Keratinocyte (primary cell): ENCODE measurements at regions not wholly inside any gene's neighbourhood (a gene's known extent, or its start where the extent isn't known, plus 50 kb on each side); places are given as distances from the start of the nearest gene placed in this dataset.

Experiments
- DNase-seq: peaks from one replicate; pipeline ENCODE4 v3.0.0-alpha.2; 2011; ENCODE audit warnings: low read depth, missing footprints, low spot score
- FAIRE-seq: peaks from 2 replicates; lab custom pipeline; 2011; peaks lifted over from hg19 to GRCh38; lab: Jason Lieb, UNC
- H2AFZ ChIP-seq: 2 replicates; pipeline ENCODE4 v1.6.0; 2012; ENCODE audit warnings: low read length, control low read depth, inconsistent platforms; ENCODE audit not compliant: control insufficient read depth
- H3K27ac ChIP-seq: 2 replicates; pipeline ENCODE4 v1.5.1; 2011; ENCODE audit warnings: low read length; ENCODE audit not compliant: control insufficient read depth, insufficient read depth
- H3K27me3 ChIP-seq: 3 replicates; pipeline ENCODE4 v1.6.0; 2011; ENCODE audit warnings: low read length; ENCODE audit not compliant: control insufficient read depth, insufficient read depth; ENCODE audit errors: extremely low read depth
- H3K36me3 ChIP-seq, 2 experiments: 2 replicates in 1 of 2; 3 replicates in 1 of 2; pipeline ENCODE4 v1.5.1; 2011; ENCODE audit warnings: low read length in 2 of 2, mild to moderate bottlenecking in 1 of 2; ENCODE audit not compliant: control insufficient read depth in 2 of 2, insufficient read depth in 2 of 2; ENCODE audit errors: extremely low read depth in 1 of 2
- H3K4me1 ChIP-seq: 3 replicates; pipeline ENCODE4 v1.5.1; 2011; ENCODE audit warnings: low read length; ENCODE audit not compliant: control insufficient read depth, insufficient read depth; ENCODE audit errors: extremely low read depth
- H3K4me2 ChIP-seq: 3 replicates; pipeline ENCODE4 v1.6.0; 2011; ENCODE audit warnings: low read depth, low read length; ENCODE audit not compliant: control insufficient read depth, insufficient read depth; ENCODE audit errors: extremely low read depth
- H3K4me3 ChIP-seq, 3 experiments: fragments of 200-600 bp in 1 of 3; sonication (generic) in 1 of 3; 2 replicates in 2 of 3; 3 replicates in 1 of 3; pipeline ENCODE4 v1.5.1; 2011 to 2016; ENCODE audit warnings: low read length in 3 of 3, mild to moderate bottlenecking in 3 of 3, control low read depth in 2 of 3, inconsistent platforms in 1 of 3, low read depth in 1 of 3, mixed read lengths in 1 of 3, mixed run types in 1 of 3, moderate library complexity in 1 of 3; ENCODE audit not compliant: control insufficient read depth in 2 of 3, insufficient read depth in 2 of 3; ENCODE audit errors: extremely low read depth in 1 of 3
- H3K79me2 ChIP-seq: 2 replicates; pipeline ENCODE4 v1.6.0; 2012; ENCODE audit warnings: low read length; ENCODE audit not compliant: control insufficient read depth, insufficient read depth
- H3K9ac ChIP-seq: 3 replicates; pipeline ENCODE4 v1.6.0; 2011; ENCODE audit warnings: low read length; ENCODE audit not compliant: control insufficient read depth, insufficient read depth; ENCODE audit errors: extremely low read depth
- H3K9me1 ChIP-seq: 3 replicates; pipeline ENCODE4 v1.6.0; 2011; ENCODE audit warnings: low read length; ENCODE audit not compliant: control insufficient read depth, insufficient read depth; ENCODE audit errors: extremely low read depth
- H3K9me3 ChIP-seq: 2 replicates; pipeline ENCODE4 v1.5.1; 2012; ENCODE audit warnings: low read depth, low read length; ENCODE audit not compliant: control insufficient read depth
- H4K20me1 ChIP-seq: 3 replicates; pipeline ENCODE4 v1.6.0; 2011; ENCODE audit warnings: low read length; ENCODE audit not compliant: control insufficient read depth, insufficient read depth; ENCODE audit errors: extremely low read depth
- EZH2 ChIP-seq: IDR thresholded peaks from one replicate; pipeline ENCODE4 v1.6.1; 2012; ENCODE audit warnings: inconsistent platforms, mild to moderate bottlenecking, low read length, moderate library complexity
- dilution Hi-C: fragments of 300-500 bp; cut with MboI; formaldehyde crosslinking; loops from one replicate; pipeline ENCODE4 v1.7.0; 2020; ENCODE audit warnings: low sequenced_read_pairs; ENCODE audit not compliant: extremely low pct_ligation_motif_present
- TF ChIP-seq, protein P1 (sequence below), 3 experiments: IDR thresholded peaks in 1 of 3; conservative IDR thresholded peaks in 1 of 3; optimal IDR thresholded peaks in 1 of 3; 2 replicates in 2 of 3; 3 replicates in 1 of 3; pipeline versions ENCODE3 to v1.5.1; 2011; ENCODE audit warnings: low read length in 3 of 3, mild to moderate bottlenecking in 3 of 3, moderate library complexity in 2 of 3, control low read depth in 1 of 3, inconsistent platforms in 1 of 3; ENCODE audit not compliant: insufficient read depth in 2 of 3; ENCODE audit errors: extremely low read depth in 1 of 3

DNA sequence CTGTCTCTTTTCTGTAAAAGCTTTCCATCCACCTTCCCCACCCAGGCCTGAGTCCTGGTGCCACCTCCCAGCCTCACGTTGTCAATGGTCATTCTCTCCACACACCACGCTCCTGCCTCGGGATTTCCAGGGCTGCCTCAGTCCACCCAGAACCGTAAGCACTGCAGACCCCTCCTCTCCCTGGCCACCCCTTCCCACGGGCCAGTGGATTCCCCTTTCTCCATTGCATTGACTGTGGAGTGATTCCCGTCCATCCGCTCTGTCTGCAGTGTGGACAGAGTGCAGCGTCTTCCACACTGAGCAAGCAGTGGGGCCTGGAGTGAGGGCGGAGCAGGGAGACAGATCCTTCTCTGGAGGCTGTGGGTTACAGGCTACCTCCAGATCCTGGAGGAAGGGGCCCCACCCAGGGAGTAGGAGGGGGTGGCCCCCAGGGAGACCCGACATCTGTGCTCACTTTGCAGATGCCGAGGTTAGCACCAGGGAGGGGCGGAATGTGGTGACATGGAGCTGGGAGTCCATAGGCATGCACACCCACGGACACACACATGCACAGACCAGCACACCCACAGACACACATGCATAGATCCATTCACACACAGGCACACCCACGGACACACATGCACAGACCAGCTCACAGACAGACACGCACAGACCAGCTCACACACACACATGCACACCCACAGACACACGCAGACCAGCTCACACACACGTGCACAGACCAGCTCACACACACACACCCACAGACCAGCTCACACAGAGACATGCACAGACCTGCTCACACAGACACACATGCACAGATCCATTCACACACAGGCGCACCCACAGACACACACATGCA lies 109.6 kb upstream of the B3GAT1 start:
- Histone ChIP-seq H3K27ac (no peak overlapping the region), H2AFZ (no peak overlapping the region), H3K79me2 (no peaks in the 10 kb centered on the region), H3K9me1 (no peaks in the 10 kb centered on the region), H3K4me2 (no peak overlapping the region), H3K9me3 (no peaks in the 10 kb centered on the region), H3K4me1 (no peaks in the 10 kb centered on the region), H3K27me3 (no peaks in the 10 kb centered on the region), H3K4me3 (no peak overlapping the region), H4K20me1 (no peaks in the 10 kb centered on the region), H3K9ac (no peak overlapping the region), H3K36me3 (no peaks in the 10 kb centered on the region)
- TF ChIP-seq, protein P1, sequence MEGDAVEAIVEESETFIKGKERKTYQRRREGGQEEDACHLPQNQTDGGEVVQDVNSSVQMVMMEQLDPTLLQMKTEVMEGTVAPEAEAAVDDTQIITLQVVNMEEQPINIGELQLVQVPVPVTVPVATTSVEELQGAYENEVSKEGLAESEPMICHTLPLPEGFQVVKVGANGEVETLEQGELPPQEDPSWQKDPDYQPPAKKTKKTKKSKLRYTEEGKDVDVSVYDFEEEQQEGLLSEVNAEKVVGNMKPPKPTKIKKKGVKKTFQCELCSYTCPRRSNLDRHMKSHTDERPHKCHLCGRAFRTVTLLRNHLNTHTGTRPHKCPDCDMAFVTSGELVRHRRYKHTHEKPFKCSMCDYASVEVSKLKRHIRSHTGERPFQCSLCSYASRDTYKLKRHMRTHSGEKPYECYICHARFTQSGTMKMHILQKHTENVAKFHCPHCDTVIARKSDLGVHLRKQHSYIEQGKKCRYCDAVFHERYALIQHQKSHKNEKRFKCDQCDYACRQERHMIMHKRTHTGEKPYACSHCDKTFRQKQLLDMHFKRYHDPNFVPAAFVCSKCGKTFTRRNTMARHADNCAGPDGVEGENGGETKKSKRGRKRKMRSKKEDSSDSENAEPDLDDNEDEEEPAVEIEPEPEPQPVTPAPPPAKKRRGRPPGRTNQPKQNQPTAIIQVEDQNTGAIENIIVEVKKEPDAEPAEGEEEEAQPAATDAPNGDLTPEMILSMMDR (optimal IDR thresholded peaks at IDR 0.05 in 1 of 3, IDR thresholded peaks at IDR 0.05 in 1 of 3, conservative IDR thresholded peaks at IDR 0.05 in 1 of 3; ENCODE audit: extremely low read depth in 1 of 3, insufficient read depth in 2 of 3, low read length in 3 of 3): no peak
- TF ChIP-seq EZH2: no peak
- dilution Hi-C loops: no loop called here
- no peak for FAIRE-seq
- no peak for DNase-seq

DNA sequence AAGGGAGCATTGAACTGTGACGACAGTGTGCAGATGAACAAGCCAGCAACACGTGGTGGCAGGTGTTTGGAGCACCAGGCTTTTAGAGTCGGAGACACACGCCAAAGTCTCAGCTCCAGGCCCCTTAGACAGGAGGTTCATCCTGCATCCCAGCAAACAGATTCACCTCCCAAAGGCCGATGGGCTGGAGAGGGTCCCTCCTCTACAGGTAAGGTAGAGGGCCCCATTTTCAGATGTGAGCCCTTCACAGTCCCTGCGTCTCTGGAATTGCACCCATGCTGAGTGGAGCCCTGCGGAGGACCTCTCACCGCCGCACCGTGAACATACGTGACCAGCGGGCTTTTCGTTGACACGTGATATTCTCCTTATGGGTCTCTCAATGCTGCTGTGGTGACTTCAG lies 109.0 kb upstream of the B3GAT1 start:
- FAIRE-seq (no peak), DNase-seq (no peak)
- H3K4me2 ChIP-seq: no peak overlapping the region
- H3K9me3 ChIP-seq: no peaks in the 10 kb centered on the region
- dilution Hi-C loops: no loop called here
- H3K36me3 ChIP-seq: no peaks in the 10 kb centered on the region
- H3K79me2 ChIP-seq: no peaks in the 10 kb centered on the region
- no peak overlapping the region for H3K4me3 ChIP-seq
- no peaks in the 10 kb centered on the region for H3K4me1 ChIP-seq
- no peaks in the 10 kb centered on the region for H3K27me3 ChIP-seq
- no peaks in the 10 kb centered on the region for H3K9me1 ChIP-seq
- TF ChIP-seq, protein P1 (optimal IDR thresholded peaks at IDR 0.05 in 1 of 3, IDR thresholded peaks at IDR 0.05 in 1 of 3, conservative IDR thresholded peaks at IDR 0.05 in 1 of 3; ENCODE audit: extremely low read depth in 1 of 3, insufficient read depth in 2 of 3, low read length in 3 of 3): no peak
- H4K20me1 ChIP-seq: no peaks in the 10 kb centered on the region
- no peak overlapping the region for H2AFZ ChIP-seq
- no peak overlapping the region for H3K9ac ChIP-seq
- H3K27ac ChIP-seq: no peak overlapping the region
